ENCODE measurements at regions not wholly inside any gene's neighbourhood (a gene's known extent, or its start where the extent isn't known, plus 50 kb on each side); places are given as distances from the start of the nearest gene placed in this dataset.

- TF ChIP-seq RFX5 (IDR thresholded peaks at IDR 0.05; ENCODE audit: low read length) (no peak), EP300 (IDR thresholded peaks at IDR 0.05; ENCODE audit: borderline replicate concordance in 1 of 2, low read depth in 1 of 2, low read length in 1 of 2) (no peak), CTCF (IDR thresholded peaks at IDR 0.05) (no peak)
These were observed 111.5 kb upstream of the ATP6AP2 start for GRCh38 chrX:40469316-40469715.

Measured in SK-N-SH (cell line).